Gastroesophageal sphincter (tissue), 3 donors: ENCODE measurements at regions not wholly inside any gene's neighbourhood (a gene's known extent, or its start where the extent isn't known, plus 50 kb on each side); places are given as distances from the start of the nearest gene placed in this dataset.

Source experiments
- CTCF ChIP-seq, 4 experiments: fragments of 200-600 bp in 2 of 4; fragments of 450-650 bp in 2 of 4; sonication (generic) in 1 of 4; IDR thresholded peaks; one replicate each; pipeline ENCODE4 v1.5.1; 2017 to 2019; ENCODE audit warnings: antibody characterized with exemption in 4 of 4, mild to moderate bottlenecking in 2 of 4, moderate library complexity in 2 of 4
- POLR2A ChIP-seq, 2 donors: fragments of 450-650 bp; IDR thresholded peaks; one replicate each; pipeline ENCODE4 v1.6.1; 2017; ENCODE audit warnings: antibody characterized with exemption in 2 of 2, mild to moderate bottlenecking in 2 of 2, moderate library complexity in 1 of 2

GRCh38 chr3:38968403-38968802 lies 83.3 kb downstream of the SCN11A start:
- TF ChIP-seq CTCF (IDR thresholded peaks at IDR 0.05) (no peak), POLR2A (IDR thresholded peaks at IDR 0.05) (no peak)
